Mucosa of descending colon (tissue), 3 donors: ENCODE measurements at regions not wholly inside any gene's neighbourhood (a gene's known extent, or its start where the extent isn't known, plus 50 kb on each side); places are given as distances from the start of the nearest gene placed in this dataset.
"Not testable (repeated sequence)": the region's sequence is repeated elsewhere in the genome, so short reads cannot be mapped to it uniquely, and the experiment has no call there.

Experiments used
- ATAC-seq: fragments of 200-7000 bp; cut with Tn5 transposase; one replicate; pipeline ENCODE4 v1.9.1; 2020; ENCODE audit warnings: mild to moderate bottlenecking, moderate library complexity
- DNase-seq, 3 donors: peaks; one replicate each; pipeline ENCODE4 v3.0.0-alpha.2; 2020
- H3K36me3 ChIP-seq: fragments of 200-600 bp; one replicate; pipeline ENCODE4 v1.8.0; 2021; ENCODE audit warnings: low read depth, mild to moderate bottlenecking
- H3K4me1 ChIP-seq: fragments of 200-600 bp; one replicate; pipeline ENCODE4 v1.8.0; 2021; ENCODE audit warnings: low read depth, mild to moderate bottlenecking
- H3K4me3 ChIP-seq: fragments of 200-600 bp; one replicate; pipeline ENCODE4 v1.8.0; 2021; ENCODE audit warnings: mild to moderate bottlenecking
- H3K9me3 ChIP-seq: fragments of 200-600 bp; one replicate; pipeline ENCODE4 v1.8.0; 2021; ENCODE audit warnings: mild to moderate bottlenecking
- intact Hi-C, 2 donors: fragments of 100-400 bp; cut with DNase I in 1 of 2; cut with micrococcal nuclease in 1 of 2; formaldehyde crosslinking; loops; one replicate each; pipeline versions ENCODE4 v1.11.0 to v1.11.1; 2022; cut with DNase I, micrococcal nuclease
- TF ChIP-seq, protein P1 (sequence below): fragments of 200-600 bp; IDR thresholded peaks from one replicate; pipeline ENCODE4 v1.8.0; 2022; ENCODE audit warnings: antibody characterized with exemption, mild to moderate bottlenecking
- donor health status: DM: no; HTN: no; CAD: no; lungs with moderate emphysema.
- donor health status: DM: no; HTN: no; CAD: no.
- donor health status: DM: no; HTN: yes; CAD: no.

DNA sequence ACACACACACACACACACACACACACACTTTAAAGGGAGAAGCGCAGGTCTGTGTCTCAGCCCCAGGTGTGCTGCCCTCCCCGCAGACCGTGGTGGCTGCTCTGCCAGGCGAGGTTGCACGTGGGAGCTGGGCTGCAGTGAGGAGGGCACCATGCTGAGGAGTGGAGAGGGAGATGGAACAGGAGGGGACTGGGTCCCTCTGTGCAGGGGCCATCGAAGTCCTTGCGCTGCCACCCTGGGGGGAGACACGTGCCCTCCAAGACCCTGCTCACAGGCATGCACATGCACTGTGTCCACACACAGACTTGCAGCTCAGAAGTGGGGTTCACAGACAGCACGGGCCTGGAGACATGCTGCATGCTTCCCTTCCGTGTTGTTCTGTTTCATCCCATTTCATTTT, 65.5 kb upstream of the HGFAC start:
- H3K36me3 ChIP-seq = no peaks in the 10 kb centered on the region
- no peak overlapping the region for H3K4me3 ChIP-seq
- intact Hi-C loops = no loop called here
- H3K9me3 ChIP-seq = peaks cover 9% of the 10 kb centered on the region
- H3K4me1 ChIP-seq = no peaks in the 10 kb centered on the region
- no peak for DNase-seq
- no peak for ATAC-seq
- TF ChIP-seq, protein P1, sequence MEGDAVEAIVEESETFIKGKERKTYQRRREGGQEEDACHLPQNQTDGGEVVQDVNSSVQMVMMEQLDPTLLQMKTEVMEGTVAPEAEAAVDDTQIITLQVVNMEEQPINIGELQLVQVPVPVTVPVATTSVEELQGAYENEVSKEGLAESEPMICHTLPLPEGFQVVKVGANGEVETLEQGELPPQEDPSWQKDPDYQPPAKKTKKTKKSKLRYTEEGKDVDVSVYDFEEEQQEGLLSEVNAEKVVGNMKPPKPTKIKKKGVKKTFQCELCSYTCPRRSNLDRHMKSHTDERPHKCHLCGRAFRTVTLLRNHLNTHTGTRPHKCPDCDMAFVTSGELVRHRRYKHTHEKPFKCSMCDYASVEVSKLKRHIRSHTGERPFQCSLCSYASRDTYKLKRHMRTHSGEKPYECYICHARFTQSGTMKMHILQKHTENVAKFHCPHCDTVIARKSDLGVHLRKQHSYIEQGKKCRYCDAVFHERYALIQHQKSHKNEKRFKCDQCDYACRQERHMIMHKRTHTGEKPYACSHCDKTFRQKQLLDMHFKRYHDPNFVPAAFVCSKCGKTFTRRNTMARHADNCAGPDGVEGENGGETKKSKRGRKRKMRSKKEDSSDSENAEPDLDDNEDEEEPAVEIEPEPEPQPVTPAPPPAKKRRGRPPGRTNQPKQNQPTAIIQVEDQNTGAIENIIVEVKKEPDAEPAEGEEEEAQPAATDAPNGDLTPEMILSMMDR = no peak

GRCh38 chr4:3377557-3377956, 64.2 kb upstream of the HGFAC start:
- H3K36me3 ChIP-seq = no peaks in the 10 kb centered on the region
- H3K9me3 ChIP-seq = peaks cover 9% of the 10 kb centered on the region
- DNase-seq = no peak
- intact Hi-C loops = no loop called here
- TF ChIP-seq, protein P1 = no peak
- no peak overlapping the region for H3K4me3 ChIP-seq
- no peak for ATAC-seq
- H3K4me1 ChIP-seq = no peaks in the 10 kb centered on the region

- H3K36me3 ChIP-seq, H3K4me3 ChIP-seq, H3K9me3 ChIP-seq, H3K4me1 ChIP-seq, ATAC-seq, intact Hi-C loops, DNase-seq: not testable (repeated sequence)
Measured at GRCh38 chr4:3380336-3380735, 61.4 kb upstream of the HGFAC start.

- ATAC-seq, H3K4me3 ChIP-seq, DNase-seq, H3K36me3 ChIP-seq, H3K4me1 ChIP-seq, H3K9me3 ChIP-seq, intact Hi-C loops: not testable (repeated sequence)
Measured at GRCh38 chr4:3381208-3381607, 60.6 kb upstream of the HGFAC start.

GRCh38 chr4:3382251-3382650, 59.5 kb upstream of the HGFAC start:
- no peak for DNase-seq
- no peak overlapping the region for H3K4me3 ChIP-seq
- TF ChIP-seq, protein P1 = no peak
- H3K9me3 ChIP-seq = peaks cover 9% of the 10 kb centered on the region
- no peaks in the 10 kb centered on the region for H3K36me3 ChIP-seq
- no peak for ATAC-seq
- H3K4me1 ChIP-seq = peaks cover 4% of the 10 kb centered on the region
- intact Hi-C loops = no loop called here

DNA sequence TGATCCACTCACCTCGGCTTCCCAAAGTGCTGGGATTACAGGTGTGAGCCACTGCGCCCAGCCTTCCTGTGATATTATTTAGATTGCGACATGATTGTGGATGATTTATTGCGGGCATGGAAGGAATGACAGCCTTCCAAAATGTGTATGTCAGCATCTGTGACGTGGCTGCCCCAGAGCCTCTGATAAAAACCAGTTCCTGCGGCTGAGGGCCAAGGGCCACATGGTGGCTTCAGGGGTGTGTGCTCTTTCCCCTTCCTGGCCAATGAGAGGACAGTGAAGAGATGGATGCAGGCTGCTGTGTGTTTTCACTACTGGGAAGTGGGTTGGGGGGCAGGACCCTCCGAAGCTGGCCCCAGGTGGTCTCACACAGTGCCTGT, 57.4 kb upstream of the HGFAC start:
- TF ChIP-seq, protein P1 = no peak
- DNase-seq = no peak
- ATAC-seq = no peak
- intact Hi-C loops = no loop called here
- Histone ChIP-seq H3K9me3 (peaks cover 9% of the 10 kb centered on the region), H3K4me1 (peaks cover 6% of the 10 kb centered on the region), H3K36me3 (no peaks in the 10 kb centered on the region), H3K4me3 (no peak overlapping the region)
